Fibroblast of mammary gland (primary cell): ENCODE measurements at regions not wholly inside any gene's neighbourhood (a gene's known extent, or its start where the extent isn't known, plus 50 kb on each side); places are given as distances from the start of the nearest gene placed in this dataset.
A peak's percentile ranks its signal among the peaks of the same experiment; 100 is the strongest.

Experiments
- DNase-seq: peaks from one replicate; pipeline ENCODE4 v3.0.0-alpha.2; 2010; ENCODE audit warnings: low read depth
- H3K4me3 ChIP-seq: 2 replicates; pipeline ENCODE4 v1.5.1; 2011; ENCODE audit warnings: low read depth, mild to moderate bottlenecking, low read length, moderate library complexity; ENCODE audit not compliant: control insufficient read depth
- CTCF ChIP-seq: conservative IDR thresholded peaks from 2 replicates; pipeline ENCODE4 v1.5.1; 2011; ENCODE audit warnings: low read depth, low read length, inconsistent platforms; ENCODE audit not compliant: control insufficient read depth, insufficient read depth

- TF ChIP-seq CTCF = no peak
- H3K4me3 ChIP-seq = no peak overlapping the region
- no peak for DNase-seq
Observed at GRCh38 chr12:38123566-38124246, 192.9 kb upstream of the ALG10B start.

- no peak overlapping the region for H3K4me3 ChIP-seq
- no peak for TF ChIP-seq CTCF
- no peak for DNase-seq
Observed at GRCh38 chr12:38124247-38125012, 192.1 kb upstream of the ALG10B start.

GRCh38 chr12:38132139-38132538 lies 184.4 kb upstream of the ALG10B start:
- no peak for TF ChIP-seq CTCF
- no peak overlapping the region for H3K4me3 ChIP-seq
- DNase-seq = no peak

- no peak for TF ChIP-seq CTCF
- no peak for DNase-seq
- H3K4me3 ChIP-seq = no peak overlapping the region
Observed at GRCh38 chr12:38137287-38137686, 179.3 kb upstream of the ALG10B start.

- no peak for TF ChIP-seq CTCF
- H3K4me3 ChIP-seq = no peak overlapping the region
- no peak for DNase-seq
Observed at GRCh38 chr12:38137716-38138115, 178.9 kb upstream of the ALG10B start.

- peak overlapping the region; percentile 39 for H3K4me3 ChIP-seq
- TF ChIP-seq CTCF = peak; percentile 97
- peak; percentile 71 for DNase-seq
Observed at GRCh38 chr12:38138225-38139221, 178.1 kb upstream of the ALG10B start.
